HG03469 (cell line): ENCODE measurements at regions not wholly inside any gene's neighbourhood (a gene's known extent, or its start where the extent isn't known, plus 50 kb on each side); places are given as distances from the start of the nearest gene placed in this dataset.

Experiments
- ATAC-seq: cut with Tn5 transposase; IDR thresholded peaks from one replicate; pipeline ENCODE4 v1.9.1; 2021; ENCODE audit warnings: mild to moderate bottlenecking, moderate library complexity, moderate number of reproducible peaks; ENCODE audit not compliant: unreplicated experiment

DNA sequence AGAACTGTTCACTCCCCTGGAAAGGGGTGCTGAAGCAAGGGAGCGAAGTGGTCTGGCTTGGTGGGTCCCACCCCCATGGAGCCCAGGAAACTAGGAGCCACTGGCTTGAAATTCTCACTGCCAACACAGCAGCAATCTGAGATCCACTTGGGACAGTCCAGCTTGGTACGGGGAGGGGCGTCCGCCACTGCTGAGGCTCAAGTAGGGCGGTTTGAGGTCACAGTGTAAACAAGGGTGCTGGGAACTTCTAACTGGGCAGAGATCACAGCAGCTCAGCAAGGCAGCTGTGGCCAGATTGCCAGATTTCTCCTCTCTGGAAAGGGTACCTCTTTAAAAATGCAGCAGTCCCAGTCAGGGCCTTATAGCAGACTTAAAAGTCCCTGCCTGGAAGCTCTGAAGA, 53.9 kb upstream of the GALNTL6 start:
- no peak for ATAC-seq

DNA sequence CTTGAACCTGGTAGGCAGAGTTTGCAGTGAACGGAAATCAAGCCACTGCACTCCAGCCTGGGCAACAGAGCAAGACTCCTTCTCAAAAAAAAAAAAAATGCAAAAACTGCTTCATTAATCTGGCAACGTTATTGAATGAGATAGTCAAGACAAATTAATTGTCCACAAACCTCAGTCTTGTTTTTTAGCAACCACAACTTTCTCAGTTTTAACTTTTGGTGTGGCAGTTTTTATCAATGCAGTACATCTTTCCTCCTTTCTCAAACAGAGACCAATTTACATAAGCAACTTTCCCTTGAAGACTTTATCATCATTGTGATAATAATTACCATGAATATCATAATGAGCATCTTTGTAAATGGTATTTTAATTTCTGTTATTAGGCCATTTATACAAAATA, 61.7 kb upstream of the GALNTL6 start:
- ATAC-seq, result no peak

DNA sequence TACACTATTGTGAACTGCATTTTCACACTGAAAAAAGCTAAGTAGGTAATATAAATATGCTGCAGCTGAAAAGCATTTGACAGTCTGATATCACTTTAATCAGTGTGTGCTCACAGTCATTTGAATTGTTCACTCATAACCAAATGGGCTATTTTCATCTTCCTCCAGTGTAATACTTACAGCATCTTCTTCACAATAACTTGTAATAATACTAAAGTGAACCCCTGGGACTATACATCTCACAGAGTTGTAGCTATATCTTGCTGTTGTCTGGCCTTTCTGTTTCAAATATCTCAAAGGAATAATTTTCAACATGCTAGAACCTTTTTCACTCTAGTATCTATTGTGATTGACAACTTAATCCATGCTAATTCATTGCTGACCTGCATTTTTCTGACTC, 66.8 kb upstream of the GALNTL6 start:
- ATAC-seq, result no peak

DNA sequence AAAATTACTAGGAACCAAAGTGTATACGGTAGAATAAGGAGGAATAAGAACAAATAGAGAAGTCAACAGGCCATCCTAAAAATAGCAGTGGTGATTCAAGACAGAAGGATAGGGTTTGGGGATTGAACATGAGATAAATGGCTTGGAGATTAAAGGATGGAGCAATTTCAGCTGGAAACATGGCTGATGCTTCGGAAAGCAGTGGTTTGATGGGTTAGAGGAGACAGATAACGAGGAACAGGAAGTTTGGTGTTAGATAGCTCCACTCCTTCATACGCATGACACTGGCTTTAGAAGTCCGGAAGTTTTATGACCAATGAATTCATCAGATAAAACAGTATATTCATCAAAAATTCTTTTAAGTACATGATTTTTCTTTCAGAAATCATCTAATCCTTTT, 70.8 kb upstream of the GALNTL6 start:
- no peak for ATAC-seq

DNA sequence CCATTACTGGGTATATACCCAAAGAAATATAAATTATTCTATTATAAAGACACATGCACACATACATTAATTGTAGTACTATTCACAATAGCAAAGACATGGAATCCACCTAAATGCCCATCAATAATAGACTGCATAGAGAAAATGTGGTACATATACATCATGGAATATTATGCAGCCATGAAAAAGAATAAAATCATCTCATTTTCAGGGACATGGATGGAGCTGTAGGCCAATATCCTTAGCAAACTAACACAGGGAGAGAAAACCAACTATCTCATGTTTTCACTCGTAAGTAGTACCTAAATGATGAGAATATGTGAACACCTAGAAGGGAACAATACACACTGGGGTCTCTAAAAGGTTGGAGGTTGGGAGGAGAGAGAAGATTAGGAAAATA, 86.0 kb upstream of the GALNTL6 start:
- no peak for ATAC-seq

DNA sequence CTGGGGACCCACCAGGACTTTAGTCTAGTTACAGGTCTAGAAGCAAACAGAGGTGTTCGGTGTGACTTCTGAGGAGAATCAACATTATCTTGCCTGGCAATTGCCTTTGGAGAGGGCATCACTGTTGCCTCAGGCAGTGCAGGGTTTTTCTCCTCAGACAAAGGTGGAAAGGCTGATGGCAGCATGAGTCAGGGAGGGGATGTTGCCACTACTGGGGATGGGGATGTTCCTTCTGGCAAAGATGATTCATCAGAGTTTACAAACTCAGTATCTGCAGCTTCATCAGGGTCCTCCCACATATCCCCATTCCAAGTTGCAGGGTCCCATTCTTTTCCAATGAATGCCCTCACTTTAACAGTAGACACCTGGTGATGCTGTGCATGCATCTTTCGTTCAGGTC, 91.3 kb upstream of the GALNTL6 start:
- no peak for ATAC-seq

DNA sequence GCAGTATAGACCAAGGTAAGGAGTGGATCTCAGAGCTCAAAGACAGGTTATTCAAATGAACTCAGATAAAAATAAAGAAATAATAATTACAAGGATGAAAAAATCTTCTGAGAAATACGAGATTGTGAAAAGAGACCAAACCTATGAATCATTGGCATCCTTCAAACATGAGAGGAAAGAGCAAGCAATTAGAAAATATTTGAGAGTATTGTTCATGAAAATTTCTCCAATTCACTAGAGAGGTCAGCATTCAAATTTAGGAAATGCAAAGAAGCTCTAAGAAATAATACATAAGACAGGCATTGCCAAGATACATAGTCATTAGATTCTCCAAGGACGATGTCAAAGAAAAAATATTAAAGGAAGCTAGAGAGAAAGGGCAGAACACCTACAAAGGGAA, 93.5 kb upstream of the GALNTL6 start:
- no peak for ATAC-seq

DNA sequence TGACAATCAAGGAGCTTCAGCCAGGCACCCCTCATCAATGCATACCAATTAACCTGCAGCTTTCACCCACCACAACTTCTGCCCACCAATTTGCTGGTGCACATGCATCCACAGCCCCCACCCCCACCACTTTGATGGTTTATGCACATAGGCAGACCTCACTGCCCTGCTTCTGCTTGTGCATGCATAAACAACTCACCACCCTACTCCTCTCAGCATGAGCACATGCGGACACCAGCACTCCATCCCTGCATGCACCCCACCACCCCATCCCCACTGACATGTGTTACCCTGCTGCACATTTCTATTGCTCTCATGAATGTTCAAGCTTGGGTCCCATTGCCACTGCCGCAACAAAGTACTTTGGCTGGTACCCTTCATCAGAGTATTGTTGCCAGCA, 94.5 kb upstream of the GALNTL6 start:
- ATAC-seq, result no peak

DNA sequence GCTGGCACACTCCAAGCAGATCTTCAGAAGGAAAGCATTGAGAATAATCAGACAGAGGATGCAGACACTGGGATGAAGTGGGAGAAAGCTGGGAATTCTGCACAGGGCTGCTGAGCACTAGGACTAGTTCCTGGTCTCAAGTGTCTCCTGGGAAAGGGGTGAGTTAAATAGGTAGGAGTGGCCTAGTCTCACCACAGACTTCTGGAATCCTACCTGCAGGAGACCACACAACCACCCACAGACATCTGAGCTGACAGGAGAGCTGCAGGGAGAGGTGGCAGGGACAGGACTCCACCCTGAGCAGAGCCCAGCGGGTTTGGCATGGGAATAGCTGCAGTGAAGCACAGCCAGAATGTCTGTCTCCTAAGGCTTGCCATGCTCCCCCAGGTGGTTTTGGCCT, 95.1 kb upstream of the GALNTL6 start:
- no peak for ATAC-seq

DNA sequence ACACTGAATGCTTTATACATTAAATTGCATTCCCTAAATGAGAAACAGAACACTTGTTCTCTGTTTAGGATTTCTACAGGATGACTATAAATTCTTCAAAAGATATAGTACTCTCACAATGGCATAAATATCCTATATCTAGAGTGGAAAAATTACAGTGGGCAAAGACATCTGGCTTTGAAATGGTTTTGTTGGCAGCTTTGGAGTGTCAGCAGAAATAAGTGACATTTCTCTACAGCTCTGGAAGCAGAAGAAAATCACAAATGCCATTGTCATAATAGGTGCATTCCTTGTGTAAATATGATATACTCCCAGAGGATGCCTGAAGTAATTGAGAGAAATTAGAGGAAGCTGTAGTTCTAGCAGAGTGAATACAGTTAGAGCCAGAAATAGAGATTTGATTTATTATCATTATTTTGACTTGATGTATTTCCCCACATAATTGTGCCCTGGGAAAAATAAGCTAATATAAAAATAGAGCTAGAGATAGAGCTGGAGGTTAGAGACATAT, 95.9 kb upstream of the GALNTL6 start:
- ATAC-seq, result no peak

DNA sequence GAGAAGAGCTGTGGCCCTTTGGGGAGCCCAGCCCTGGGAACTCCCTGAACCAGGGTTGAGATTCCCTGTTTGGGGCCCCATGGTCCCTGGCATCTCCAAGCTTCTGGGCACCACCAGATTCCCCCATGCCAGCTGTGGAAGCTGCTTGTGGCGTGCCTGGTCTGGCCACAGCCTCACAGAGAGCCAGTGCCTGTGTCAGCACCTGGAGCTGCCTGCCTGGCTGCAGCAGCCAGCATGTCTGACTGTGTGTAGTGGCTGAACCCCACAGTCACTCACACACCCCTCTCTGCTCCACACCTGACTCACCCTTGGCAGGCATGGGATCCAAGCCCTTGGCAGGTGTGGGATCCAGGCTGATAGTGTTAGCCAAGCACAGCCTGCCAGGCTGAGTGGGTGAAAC, 97.2 kb upstream of the GALNTL6 start:
- no peak for ATAC-seq

DNA sequence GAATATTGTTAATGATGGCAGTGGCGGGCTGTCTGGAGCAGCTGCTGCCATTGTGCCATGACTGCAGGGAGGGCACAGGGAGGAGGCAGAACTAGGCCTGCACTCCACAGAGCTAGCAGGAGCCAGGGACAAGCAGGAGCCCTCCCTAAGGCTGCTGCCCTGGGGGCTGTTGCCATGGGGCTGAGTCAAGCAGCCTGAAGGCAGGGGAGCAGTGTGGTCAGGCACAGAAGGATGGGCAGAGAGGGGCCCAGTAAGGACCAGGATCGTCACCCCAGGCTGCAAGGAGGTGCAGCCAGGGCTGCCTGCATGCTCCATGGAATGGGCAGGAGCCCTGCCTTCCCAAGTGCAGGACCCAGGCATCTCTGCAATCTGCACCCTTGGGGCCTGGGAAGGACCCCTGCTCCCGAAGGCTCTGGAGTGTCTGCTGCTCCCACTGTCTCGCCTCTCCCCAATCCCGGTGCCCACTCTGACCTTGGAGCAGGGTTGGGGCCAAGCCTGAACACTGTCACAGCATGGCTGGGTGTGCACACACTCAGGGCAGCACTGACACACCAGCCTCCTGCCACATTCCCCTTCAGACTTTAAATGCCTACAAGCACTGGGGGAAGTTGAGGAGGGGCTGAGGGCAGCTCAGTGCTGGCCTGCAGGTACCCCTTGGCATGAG, 98.3 kb upstream of the GALNTL6 start:
- no peak for ATAC-seq

DNA sequence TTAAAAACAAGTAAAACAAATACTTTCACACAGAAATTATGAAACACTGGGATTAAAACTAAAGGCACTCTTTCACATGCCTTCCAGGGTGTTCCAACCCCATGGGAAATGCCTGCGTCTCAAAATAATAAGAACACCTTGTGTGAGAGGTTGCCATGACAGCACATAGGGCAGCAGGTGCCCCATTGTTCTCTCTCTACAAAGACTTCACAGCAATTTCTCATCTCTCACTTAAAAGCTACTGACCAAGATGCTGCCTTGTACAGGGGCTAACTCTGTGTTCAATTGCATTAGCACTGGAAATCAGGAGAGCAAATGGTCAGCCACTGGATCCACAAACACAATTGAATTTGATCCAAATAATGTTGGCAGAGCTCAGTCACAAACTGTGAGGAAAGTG, 102.5 kb upstream of the GALNTL6 start:
- no peak for ATAC-seq

DNA sequence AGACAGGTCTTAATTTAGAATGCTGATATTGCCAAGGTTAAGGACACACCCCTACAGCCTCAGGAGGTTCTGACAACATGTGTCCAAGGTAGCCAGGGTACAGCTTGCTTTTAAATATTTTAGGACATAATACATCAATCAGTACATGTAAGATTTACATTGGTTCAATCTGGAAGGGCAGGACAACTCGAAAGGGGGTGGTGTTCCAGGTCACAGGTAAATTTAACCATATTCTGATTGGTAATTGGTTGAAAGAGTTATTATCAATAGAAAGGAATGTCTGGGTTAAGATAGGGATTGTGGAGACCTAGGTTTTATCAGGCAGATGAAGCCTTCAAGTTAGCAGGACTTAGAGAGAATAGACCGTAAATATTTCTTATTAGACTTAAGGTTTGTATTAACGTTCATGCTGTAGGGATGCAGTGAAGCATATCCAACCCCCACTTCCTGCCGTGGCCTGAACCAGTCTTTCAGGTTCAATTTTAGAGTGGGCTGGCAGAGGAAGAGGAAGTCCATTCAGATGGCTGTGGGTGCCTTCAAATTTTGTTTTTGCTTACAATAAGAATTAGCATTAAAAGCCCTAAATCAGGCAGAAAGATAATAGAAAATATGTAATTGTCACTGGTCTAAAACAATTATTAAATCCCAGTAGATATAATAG, 136.5 kb upstream of the GALNTL6 start:
- peak; percentile 96 for ATAC-seq

DNA sequence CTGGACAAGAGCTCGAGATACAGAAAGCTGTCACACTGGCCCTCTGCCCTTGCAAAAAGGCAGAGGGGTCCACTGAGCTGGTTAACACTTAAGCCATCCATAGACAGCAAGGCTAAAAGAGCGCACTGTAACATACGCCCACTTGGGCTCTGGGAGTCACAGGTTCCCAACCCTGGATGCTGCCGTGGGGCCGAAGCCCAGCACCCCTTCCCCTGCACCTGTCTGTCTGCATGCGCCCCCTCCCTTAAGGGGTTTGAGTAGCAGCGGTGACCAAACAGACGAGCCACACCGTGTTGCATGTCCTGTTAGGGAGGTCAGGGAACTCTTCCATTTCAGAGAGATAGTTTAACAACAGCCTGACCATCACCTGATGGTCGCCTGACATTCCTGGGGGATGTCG, 138.4 kb upstream of the GALNTL6 start:
- ATAC-seq, result no peak

DNA sequence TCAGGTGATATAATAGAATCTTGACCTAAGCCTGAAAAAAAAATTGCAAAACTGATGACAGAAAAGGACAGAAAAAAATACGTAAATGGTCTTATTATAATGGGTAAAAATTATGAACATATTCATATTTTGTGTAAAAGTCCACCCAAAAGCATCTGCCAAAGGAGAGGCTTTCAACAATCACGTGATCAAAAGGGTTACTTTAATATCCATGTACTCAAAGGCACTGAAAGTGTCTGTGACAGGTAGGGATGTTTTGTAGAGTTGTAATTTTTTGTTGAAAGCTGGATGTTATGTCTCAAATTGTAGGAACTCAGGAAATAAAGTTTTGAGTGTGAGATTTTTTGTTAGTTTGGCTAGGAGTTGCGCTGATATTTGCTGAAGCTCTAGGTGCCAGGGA, 144.8 kb upstream of the GALNTL6 start:
- ATAC-seq, result no peak

DNA sequence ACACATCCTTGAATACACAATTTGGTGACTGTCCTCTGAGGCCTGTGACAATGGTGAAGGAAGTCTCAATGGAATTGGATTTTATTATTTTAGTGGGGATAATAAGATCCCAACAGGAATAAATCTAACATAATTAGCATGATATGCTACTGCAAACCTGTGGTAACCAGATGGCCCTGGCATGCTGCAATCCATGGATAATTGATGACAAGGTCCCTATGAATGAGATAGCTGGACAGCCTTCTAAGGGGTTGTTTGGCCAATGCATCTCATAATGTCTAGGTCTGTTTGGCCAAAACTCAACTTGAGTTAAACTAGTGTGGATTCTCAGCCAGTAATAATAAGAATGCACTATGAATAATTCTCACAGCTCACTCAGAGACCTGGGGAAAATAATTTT, 145.3 kb upstream of the GALNTL6 start:
- ATAC-seq, result no peak

DNA sequence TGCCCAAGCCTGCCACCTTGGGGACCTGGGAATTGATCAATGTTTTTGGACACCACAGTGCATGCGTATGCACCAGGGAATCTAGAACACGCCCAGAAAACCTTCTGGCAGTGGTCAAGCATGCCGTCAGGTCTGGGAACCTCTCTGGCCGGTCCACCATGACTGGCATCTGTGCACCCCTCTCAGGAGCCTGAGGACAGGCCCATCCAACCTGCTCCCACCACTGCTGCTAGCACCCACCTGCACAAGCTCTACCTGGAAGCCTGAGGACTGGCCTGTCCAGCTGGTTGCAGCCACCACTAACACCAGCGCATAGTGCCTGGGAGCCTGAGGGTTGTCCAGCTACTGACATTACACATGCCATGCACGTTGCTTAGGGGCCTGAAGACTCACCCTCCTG, 162.1 kb upstream of the GALNTL6 start:
- no peak for ATAC-seq

DNA sequence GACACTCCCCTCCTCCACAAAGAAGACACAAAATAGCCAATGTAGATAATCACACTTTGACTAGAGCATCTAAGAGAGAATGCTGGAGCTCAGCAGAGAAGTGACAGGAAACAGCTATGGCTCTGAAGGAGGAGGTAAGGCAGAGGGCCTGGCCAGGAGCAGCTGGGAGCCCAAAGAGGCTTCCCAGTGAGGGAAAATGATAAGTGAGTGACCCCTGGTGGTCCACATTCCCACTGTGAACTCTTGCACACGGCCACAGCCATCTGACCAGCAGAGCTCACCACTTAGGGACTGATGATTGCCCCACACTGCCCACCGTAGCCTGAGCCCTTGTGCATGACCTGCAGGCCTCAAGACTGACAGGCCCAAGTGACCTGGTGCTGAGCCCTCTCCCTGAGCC, 162.7 kb upstream of the GALNTL6 start:
- no peak for ATAC-seq

DNA sequence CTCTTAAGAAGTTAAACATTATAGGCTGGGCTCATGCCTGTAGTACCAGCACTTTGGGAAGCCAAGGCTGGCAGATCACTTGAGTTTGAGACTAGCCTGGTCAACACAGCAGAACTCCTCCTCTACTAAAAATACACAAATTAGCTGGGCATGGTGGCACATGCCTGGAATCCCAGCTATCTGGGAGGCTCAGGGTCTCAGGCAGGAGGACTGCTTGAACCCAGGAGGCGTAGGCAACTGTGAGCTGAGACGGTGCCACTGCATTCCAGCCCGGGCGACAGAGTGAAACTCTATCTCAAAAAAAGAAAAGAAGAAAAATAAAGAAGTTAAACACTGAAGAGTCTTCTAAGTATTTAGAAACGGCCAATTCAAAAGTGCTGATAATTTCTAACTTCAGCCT, 164.3 kb upstream of the GALNTL6 start:
- ATAC-seq, result no peak

DNA sequence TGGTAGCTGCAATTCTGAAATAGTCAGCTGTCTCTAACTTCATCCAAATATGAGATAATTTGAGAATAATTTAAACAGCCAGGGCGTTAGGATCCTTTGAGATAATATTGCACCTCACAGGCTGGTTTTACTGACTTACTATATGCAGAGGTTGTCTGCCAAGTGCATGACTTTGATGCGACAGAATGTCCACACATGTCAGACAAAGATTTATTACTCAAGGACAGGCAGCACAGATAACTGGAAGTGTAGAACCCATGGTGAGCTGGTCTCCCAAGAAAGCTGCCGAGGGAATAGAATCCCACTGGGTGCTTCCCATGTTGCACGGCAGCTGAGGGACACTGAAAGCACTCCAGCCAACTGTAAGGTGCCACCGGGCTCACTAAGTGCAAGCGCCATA, 166.2 kb upstream of the GALNTL6 start:
- ATAC-seq, result no peak

DNA sequence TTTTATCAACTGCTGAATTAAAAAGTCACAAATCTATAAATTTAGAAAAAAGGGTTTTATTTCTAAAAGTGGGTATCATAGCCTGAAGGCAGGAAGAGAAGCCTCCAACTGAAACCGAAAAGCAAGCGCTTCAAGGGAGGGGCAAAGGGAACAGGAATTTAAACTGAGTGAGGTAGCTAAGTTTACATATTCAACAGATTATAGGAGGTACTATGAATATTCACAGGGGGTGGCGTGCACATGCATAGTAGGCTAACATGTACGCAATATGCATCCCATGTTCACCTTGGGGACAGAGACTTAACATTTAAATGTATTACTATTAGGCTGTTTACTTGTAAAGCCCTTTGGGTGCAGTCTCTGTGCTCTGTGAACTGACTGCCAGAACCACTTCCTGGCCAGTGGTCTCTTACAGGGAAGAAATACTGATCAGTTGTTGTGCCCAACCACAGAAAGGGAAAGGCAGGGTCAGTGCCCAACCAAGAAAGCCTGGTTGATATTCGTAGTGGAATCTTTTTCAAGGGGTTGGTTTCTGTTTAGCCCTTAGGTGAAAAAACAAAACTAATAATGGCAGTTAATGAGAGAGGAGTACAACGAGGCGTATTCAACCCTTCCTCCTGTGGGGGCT, 168.7 kb upstream of the GALNTL6 start:
- ATAC-seq, result peak; percentile 85
